DND-41 (cell line): ENCODE measurements at regions not wholly inside any gene's neighbourhood (a gene's known extent, or its start where the extent isn't known, plus 50 kb on each side); places are given as distances from the start of the nearest gene placed in this dataset.

Experiments used
- ATAC-seq: fragments of 200-7000 bp; cut with Tn5 transposase; 3 replicates; pipeline ENCODE4 v1.9.1; 2021; ENCODE audit warnings: low read depth; ENCODE audit not compliant: insufficient read depth
- DNase-seq: peaks from one replicate; pipeline ENCODE4 v3.0.0-alpha.2; 2020
- H2AFZ ChIP-seq: 2 replicates; pipeline ENCODE4 v1.6.0; 2012; ENCODE audit warnings: low read depth, low read length
- H3K27ac ChIP-seq: 2 replicates; pipeline ENCODE4 v1.5.1; 2012; ENCODE audit warnings: low read length, inconsistent platforms
- H3K27me3 ChIP-seq: fragments of 200-600 bp; sonication (generic); 2 replicates; pipeline ENCODE4 v1.6.0; 2012; ENCODE audit warnings: low read length, mild to moderate bottlenecking, inconsistent platforms; ENCODE audit not compliant: insufficient read depth, poor library complexity
- H3K36me3 ChIP-seq: 2 replicates; pipeline ENCODE4 v1.5.1; 2012; ENCODE audit warnings: low read length, inconsistent platforms; ENCODE audit not compliant: insufficient read depth
- H3K4me1 ChIP-seq: 2 replicates; pipeline ENCODE4 v1.5.1; 2012; ENCODE audit warnings: mild to moderate bottlenecking, low read length; ENCODE audit not compliant: insufficient read depth
- H3K4me2 ChIP-seq: 2 replicates; pipeline ENCODE4 v1.6.0; 2012; ENCODE audit warnings: mild to moderate bottlenecking, moderate library complexity, low read length, inconsistent platforms; ENCODE audit not compliant: insufficient read depth
- H3K4me3 ChIP-seq, 2 experiments: fragments of 200-600 bp in 1 of 2; shearing (Covaris generic) in 1 of 2; 2 replicates each; pipeline ENCODE4 v1.5.1; 2012 to 2016; ENCODE audit warnings: inconsistent platforms in 2 of 2, low read length in 2 of 2, mild to moderate bottlenecking in 2 of 2, low read depth in 1 of 2, moderate library complexity in 1 of 2
- H3K79me2 ChIP-seq: 2 replicates; pipeline ENCODE4 v1.6.0; 2012; ENCODE audit warnings: low read length, inconsistent platforms; ENCODE audit not compliant: insufficient read depth
- H3K9ac ChIP-seq: 2 replicates; pipeline ENCODE4 v1.6.0; 2012; ENCODE audit warnings: low read depth, mild to moderate bottlenecking, inconsistent platforms, low read length, moderate library complexity
- H3K9me3 ChIP-seq: 2 replicates; pipeline ENCODE4 v1.5.1; 2012; ENCODE audit warnings: low read length, moderate library complexity, mild to moderate bottlenecking, inconsistent platforms; ENCODE audit not compliant: insufficient read depth, severe bottlenecking
- H4K20me1 ChIP-seq: 2 replicates; pipeline ENCODE4 v1.6.0; 2012; ENCODE audit warnings: low read length; ENCODE audit not compliant: insufficient read depth
- CTCF ChIP-seq: IDR thresholded peaks from 2 replicates; pipeline ENCODE4 v1.5.1; 2012; ENCODE audit warnings: borderline replicate concordance, low read length, moderate library complexity, mild to moderate bottlenecking; ENCODE audit not compliant: poor library complexity, severe bottlenecking; ENCODE audit errors: extremely low read depth
- EZH2 ChIP-seq: IDR thresholded peaks from 3 replicates; pipeline ENCODE4 v1.6.1; 2012; ENCODE audit warnings: borderline replicate concordance, low read depth, mild to moderate bottlenecking, moderate library complexity, low read length, inconsistent platforms; ENCODE audit not compliant: severe bottlenecking

- no peak overlapping the region for H3K9ac ChIP-seq
- H3K4me1 ChIP-seq, result no peaks in the 10 kb centered on the region
- no peak overlapping the region for H3K4me3 ChIP-seq
- no peaks in the 10 kb centered on the region for H3K9me3 ChIP-seq
- H3K27me3 ChIP-seq, result peaks cover 2% of the 10 kb centered on the region
- H2AFZ ChIP-seq, result no peak overlapping the region
- TF ChIP-seq CTCF, result no peak
- no peak for TF ChIP-seq EZH2
- no peaks in the 10 kb centered on the region for H3K79me2 ChIP-seq
- no peak overlapping the region for H3K27ac ChIP-seq
- H3K4me2 ChIP-seq, result no peak overlapping the region
- ATAC-seq (no peak), DNase-seq (no peak)
- no peaks in the 10 kb centered on the region for H4K20me1 ChIP-seq
- H3K36me3 ChIP-seq, result no peaks in the 10 kb centered on the region
Observed at GRCh38 chr7:155872678-155873369, 60.6 kb upstream of the SHH start.

- no peak for DNase-seq
- no peaks in the 10 kb centered on the region for H3K36me3 ChIP-seq
- H3K4me1 ChIP-seq, result no peaks in the 10 kb centered on the region
Observed at GRCh38 chr7:155871211-155871610, 58.9 kb upstream of the SHH start.

GRCh38 chr7:155870334-155871180 lies 58.3 kb upstream of the SHH start:
- Histone ChIP-seq H3K27me3 (peaks cover 2% of the 10 kb centered on the region), H3K4me2 (no peak overlapping the region), H3K4me1 (no peaks in the 10 kb centered on the region), H3K79me2 (no peaks in the 10 kb centered on the region), H3K9ac (no peak overlapping the region), H3K9me3 (no peaks in the 10 kb centered on the region), H2AFZ (no peak overlapping the region), H3K4me3 (no peak overlapping the region), H4K20me1 (no peaks in the 10 kb centered on the region), H3K27ac (no peak overlapping the region), H3K36me3 (no peaks in the 10 kb centered on the region)
- no peak for DNase-seq
- ATAC-seq, result no peak
- no peak for TF ChIP-seq CTCF
- no peak for TF ChIP-seq EZH2

More at GRCh38 chr7:155871211-155871610, 58.9 kb upstream of the SHH start:
- H3K27me3 ChIP-seq, result peaks cover 2% of the 10 kb centered on the region
- no peak for ATAC-seq
- no peaks in the 10 kb centered on the region for H4K20me1 ChIP-seq
- H3K4me3 ChIP-seq, result no peak overlapping the region
- TF ChIP-seq EZH2 (no peak), CTCF (no peak)
- no peak overlapping the region for H3K4me2 ChIP-seq
- H2AFZ ChIP-seq, result no peak overlapping the region
- no peaks in the 10 kb centered on the region for H3K79me2 ChIP-seq
- H3K9me3 ChIP-seq, result no peaks in the 10 kb centered on the region
- no peak overlapping the region for H3K9ac ChIP-seq
- H3K27ac ChIP-seq, result no peak overlapping the region
